OCI-LY1 (cell line): ENCODE measurements at regions not wholly inside any gene's neighbourhood (a gene's known extent, or its start where the extent isn't known, plus 50 kb on each side); places are given as distances from the start of the nearest gene placed in this dataset.

Experiments
- H2AFZ ChIP-seq: fragments of 200-600 bp; sonication (generic), shearing (Covaris generic); 2 replicates; pipeline ENCODE4 v1.6.0; 2014; ENCODE audit warnings: antibody characterized with exemption, mild to moderate bottlenecking, low read length
- H3F3A ChIP-seq: fragments of 200-600 bp; sonication (generic), shearing (Covaris generic); 2 replicates; pipeline ENCODE4 v1.6.0; 2014; ENCODE audit warnings: mild to moderate bottlenecking, antibody characterized with exemption, low read length, moderate library complexity; ENCODE audit not compliant: insufficient read depth
- H3K27ac ChIP-seq: fragments of 200-600 bp; sonication (generic); 2 replicates; pipeline ENCODE4 v1.5.1; 2014; ENCODE audit warnings: low read length, mixed run types, mild to moderate bottlenecking, low read depth; ENCODE audit not compliant: poor library complexity, severe bottlenecking
- H3K27me3 ChIP-seq: fragments of 200-600 bp; sonication (generic); 2 replicates; pipeline ENCODE4 v1.6.0; 2014; ENCODE audit warnings: antibody characterized with exemption, mild to moderate bottlenecking, low read length, moderate library complexity; ENCODE audit not compliant: insufficient read depth
- H3K36me3 ChIP-seq: fragments of 200-600 bp; sonication (generic); 2 replicates; pipeline ENCODE4 v1.6.1; 2014; ENCODE audit warnings: mild to moderate bottlenecking, antibody characterized with exemption, low read length, moderate library complexity, mixed read lengths; ENCODE audit not compliant: insufficient read depth
- H3K4me1 ChIP-seq: fragments of 200-600 bp; sonication (generic); 2 replicates; pipeline ENCODE4 v1.5.1; 2014; ENCODE audit warnings: mild to moderate bottlenecking, low read length, moderate library complexity; ENCODE audit not compliant: insufficient read depth, severe bottlenecking
- H3K4me2 ChIP-seq: fragments of 200-600 bp; sonication (generic), shearing (Covaris generic); 2 replicates; pipeline ENCODE4 v1.6.1; 2014; ENCODE audit warnings: low read length
- H3K4me3 ChIP-seq: fragments of 200-600 bp; sonication (generic); 2 replicates; pipeline ENCODE4 v1.5.1; 2014; ENCODE audit warnings: low read length, low read depth, mild to moderate bottlenecking, mixed read lengths; ENCODE audit not compliant: poor library complexity, severe bottlenecking
- H3K79me2 ChIP-seq: fragments of 200-600 bp; shearing (Covaris generic); 2 replicates; pipeline ENCODE4 v1.6.1; 2016; ENCODE audit warnings: mixed run types, low read length, mixed read lengths; ENCODE audit not compliant: insufficient read depth
- H3K9ac ChIP-seq: fragments of 200-600 bp; sonication (generic), shearing (Covaris generic); 2 replicates; pipeline ENCODE4 v1.6.1; 2014; ENCODE audit warnings: mild to moderate bottlenecking, low read length, mixed read lengths
- H3K9me2 ChIP-seq: fragments of 200-600 bp; sonication (generic), shearing (Covaris generic); 2 replicates; pipeline ENCODE4 v1.6.1; 2014; ENCODE audit warnings: low read depth, mild to moderate bottlenecking, low read length, mixed read lengths
- H3K9me3 ChIP-seq: fragments of 200-600 bp; shearing (Covaris generic); 2 replicates; pipeline ENCODE4 v1.6.1; 2014; ENCODE audit warnings: low read length, mixed read lengths
- H4K20me1 ChIP-seq: fragments of 200-600 bp; sonication (generic), shearing (Covaris generic); 2 replicates; pipeline ENCODE4 v1.6.0; 2016; ENCODE audit warnings: mild to moderate bottlenecking, low read length; ENCODE audit not compliant: insufficient read depth
- CTCF ChIP-seq: fragments of 200-600 bp; sonication (generic), shearing (Covaris generic); IDR thresholded peaks from 2 replicates; pipeline ENCODE4 v1.5.1; 2017; ENCODE audit warnings: mild to moderate bottlenecking, antibody characterized with exemption, low read length, moderate library complexity, mixed read lengths
- EZH2 ChIP-seq: fragments of 200-600 bp; sonication (generic), shearing (Covaris generic); IDR thresholded peaks from 2 replicates; pipeline ENCODE4 v1.8.0; 2017; ENCODE audit warnings: borderline replicate concordance, mixed run types, mild to moderate bottlenecking, antibody characterized with exemption, low read length, moderate library complexity, mixed read lengths

- Histone ChIP-seq H3K36me3 (no peaks in the 10 kb centered on the region), H3K9ac (no peak overlapping the region), H3K9me3 (no peaks in the 10 kb centered on the region), H3K9me2 (no peaks in the 10 kb centered on the region), H3K27ac (no peak overlapping the region), H3F3A (no peaks in the 10 kb centered on the region), H3K4me1 (no peaks in the 10 kb centered on the region), H3K4me2 (no peak overlapping the region), H3K4me3 (no peak overlapping the region), H2AFZ (no peak overlapping the region), H3K79me2 (no peaks in the 10 kb centered on the region), H4K20me1 (no peaks in the 10 kb centered on the region), H3K27me3 (no peaks in the 10 kb centered on the region)
- TF ChIP-seq EZH2 = no peak
- no peak for TF ChIP-seq CTCF
These were observed 246.5 kb downstream of the GALR1 start for GRCh38 chr18:77495982-77496690.

- Histone ChIP-seq H3K4me3 (no peak overlapping the region), H4K20me1 (no peaks in the 10 kb centered on the region), H3F3A (no peaks in the 10 kb centered on the region), H3K9ac (no peak overlapping the region), H3K36me3 (no peaks in the 10 kb centered on the region), H3K4me2 (no peak overlapping the region), H2AFZ (no peak overlapping the region), H3K27ac (no peak overlapping the region), H3K9me3 (no peaks in the 10 kb centered on the region), H3K9me2 (no peaks in the 10 kb centered on the region; the same call in 1 of the 2 replicates), H3K27me3 (no peaks in the 10 kb centered on the region), H3K4me1 (no peaks in the 10 kb centered on the region), H3K79me2 (no peaks in the 10 kb centered on the region)
- TF ChIP-seq CTCF (no peak), EZH2 (no peak)
These were observed 251.6 kb downstream of the GALR1 start for GRCh38 chr18:77501266-77501665.

GRCh38 chr18:77505499-77505898 is 255.9 kb downstream of the GALR1 start:
- H3K27me3 ChIP-seq = no peaks in the 10 kb centered on the region
- no peak for TF ChIP-seq EZH2
- no peak for TF ChIP-seq CTCF
- H3K4me1 ChIP-seq = no peaks in the 10 kb centered on the region
- H3K9ac ChIP-seq = no peak overlapping the region
- H3K4me2 ChIP-seq = no peak overlapping the region
- no peaks in the 10 kb centered on the region for H3K9me3 ChIP-seq
- H2AFZ ChIP-seq = no peak overlapping the region
- no peaks in the 10 kb centered on the region for H3K79me2 ChIP-seq
- no peaks in the 10 kb centered on the region for H3K36me3 ChIP-seq
- no peak overlapping the region for H3K27ac ChIP-seq
- H3K4me3 ChIP-seq = no peak overlapping the region
- no peaks in the 10 kb centered on the region for H3F3A ChIP-seq
- no peaks in the 10 kb centered on the region for H4K20me1 ChIP-seq
- no peaks in the 10 kb centered on the region; the same call in 1 of the 2 replicates for H3K9me2 ChIP-seq
